Stomach (tissue), 4 donors: ENCODE measurements at regions not wholly inside any gene's neighbourhood (a gene's known extent, or its start where the extent isn't known, plus 50 kb on each side); places are given as distances from the start of the nearest gene placed in this dataset.

Source experiments
- CTCF ChIP-seq, 7 experiments: fragments of 450-650 bp in 4 of 7; fragments of 200-600 bp in 3 of 7; sonication (generic) in 3 of 7; IDR thresholded peaks; one replicate each; pipeline ENCODE4 v1.5.1; 2016 to 2019; ENCODE audit warnings: antibody characterized with exemption in 7 of 7, control low read depth in 2 of 7, mild to moderate bottlenecking in 1 of 7
- EP300 ChIP-seq: sonication (generic); formaldehyde crosslinking; IDR thresholded peaks from one replicate; pipeline ENCODE4 v1.6.1; 2017; ENCODE audit warnings: antibody characterized with exemption
- POLR2A ChIP-seq, 4 donors: fragments of 450-650 bp; IDR thresholded peaks; one replicate each; pipeline ENCODE4 v1.6.1; 2016; ENCODE audit warnings: antibody characterized with exemption in 4 of 4, control low read depth in 2 of 4, mild to moderate bottlenecking in 1 of 4, moderate library complexity in 1 of 4
- POLR2AphosphoS5 ChIP-seq, 3 donors: sonication (generic); formaldehyde crosslinking; IDR thresholded peaks; one replicate each; pipeline ENCODE4 v1.6.1; 2016; ENCODE audit warnings: antibody characterized with exemption in 3 of 3

- no peak for TF ChIP-seq CTCF (IDR thresholded peaks at IDR 0.05)
- TF ChIP-seq POLR2A (IDR thresholded peaks at IDR 0.05): no peak
- no peak for TF ChIP-seq EP300
- TF ChIP-seq POLR2AphosphoS5 (IDR thresholded peaks at IDR 0.05): no peak
Measured at GRCh38 chr21:24428591-24429199, 1178.6 kb downstream of the MRPL39 start.
